Glomerular visceral epithelial cell (primary cell): ENCODE measurements at regions not wholly inside any gene's neighbourhood (a gene's known extent, or its start where the extent isn't known, plus 50 kb on each side); places are given as distances from the start of the nearest gene placed in this dataset.
A peak's percentile ranks its signal among the peaks of the same experiment; 100 is the strongest.
"Not testable (repeated sequence)": the region's sequence is repeated elsewhere in the genome, so short reads cannot be mapped to it uniquely, and the experiment has no call there.

Experiments used
- DNase-seq: peaks from one replicate; pipeline ENCODE4 v3.0.0-alpha.2; 2016; ENCODE audit errors: extremely low spot score

DNA sequence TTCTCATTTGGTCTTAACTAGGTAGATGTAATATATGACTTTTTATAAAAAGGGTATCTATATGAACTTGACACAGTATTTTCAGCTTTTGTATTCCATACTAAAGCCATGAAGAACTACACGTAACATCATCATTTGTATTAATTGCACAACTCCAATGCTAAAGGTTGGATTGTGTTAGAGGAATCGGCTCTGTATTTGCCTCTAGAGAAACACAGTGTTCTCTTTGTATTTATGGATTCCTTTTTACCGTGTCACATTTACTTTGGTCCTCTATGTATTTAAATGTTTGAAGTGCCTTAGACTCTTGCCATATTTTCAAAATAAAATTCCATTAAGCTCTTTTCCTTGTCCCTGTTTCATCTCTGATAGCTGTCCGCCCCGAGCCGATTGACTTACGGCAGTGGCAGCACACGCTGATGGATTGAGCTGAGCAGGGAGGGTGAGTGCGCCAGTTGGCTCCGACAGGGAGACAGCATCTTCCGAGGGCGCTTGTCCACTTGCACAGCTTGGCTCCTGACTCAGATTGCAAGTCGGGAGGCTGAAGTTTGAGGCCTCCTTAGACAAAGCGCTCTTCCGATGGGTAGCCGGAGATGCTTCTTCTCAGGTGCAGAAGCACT is 95.6 kb upstream of the DMRT1 start:
- no peak for DNase-seq

DNA sequence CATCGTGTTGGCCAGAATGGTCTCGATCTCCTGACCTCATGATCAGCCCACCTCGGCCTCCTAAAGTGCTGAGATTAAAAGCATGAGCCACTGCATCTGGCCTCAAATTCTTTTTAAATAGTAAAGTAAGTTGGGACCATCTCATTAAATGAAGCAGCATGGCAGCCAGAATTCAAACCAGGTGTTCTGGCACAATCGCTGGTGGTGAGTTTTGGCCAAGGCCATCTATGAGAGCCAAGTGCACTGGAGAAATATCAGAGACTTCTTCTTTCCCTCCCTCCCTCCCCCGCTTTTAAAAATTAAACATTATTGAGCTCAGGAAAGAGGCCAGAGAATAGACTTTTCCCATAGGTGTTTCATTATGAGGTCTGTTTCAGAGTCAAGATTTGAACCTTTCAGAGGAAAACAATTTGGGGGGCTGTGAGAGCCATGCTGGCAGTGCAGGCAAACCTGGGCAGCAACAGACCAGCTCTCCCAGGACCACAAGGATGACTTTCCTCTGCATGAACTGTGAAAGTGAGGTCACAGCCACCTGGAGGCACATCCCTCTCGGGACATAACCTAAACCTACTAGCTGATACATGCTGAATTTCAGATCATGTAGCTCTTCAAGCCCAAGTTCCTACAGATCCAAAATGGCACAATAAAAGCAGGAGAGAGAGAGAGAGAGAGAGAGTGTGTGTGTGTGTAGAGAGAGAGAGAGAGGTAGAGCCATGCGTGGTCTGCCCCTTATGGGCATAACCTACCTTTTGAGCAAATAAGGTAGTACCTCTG is 94.6 kb upstream of the DMRT1 start:
- DNase-seq: no peak

DNA sequence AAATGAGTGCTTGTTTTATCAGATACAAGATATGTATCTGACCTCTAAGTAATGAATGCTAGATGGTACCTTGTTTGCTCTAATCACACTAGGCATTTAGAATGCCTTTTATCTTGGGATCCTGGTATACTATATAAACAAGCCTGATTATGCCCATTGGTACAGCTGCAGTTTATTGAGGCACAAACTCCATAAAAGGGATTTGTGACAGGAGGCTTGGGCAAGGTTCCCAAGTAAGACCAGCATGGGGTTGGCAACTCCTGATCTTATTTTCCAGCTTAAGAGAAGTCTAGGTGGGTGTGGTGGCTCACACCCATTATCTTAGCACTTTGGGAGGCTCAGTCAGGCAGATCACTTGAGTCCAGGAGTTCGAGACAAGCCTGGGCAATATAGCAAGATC is 93.9 kb upstream of the DMRT1 start:
- DNase-seq: no peak

DNA sequence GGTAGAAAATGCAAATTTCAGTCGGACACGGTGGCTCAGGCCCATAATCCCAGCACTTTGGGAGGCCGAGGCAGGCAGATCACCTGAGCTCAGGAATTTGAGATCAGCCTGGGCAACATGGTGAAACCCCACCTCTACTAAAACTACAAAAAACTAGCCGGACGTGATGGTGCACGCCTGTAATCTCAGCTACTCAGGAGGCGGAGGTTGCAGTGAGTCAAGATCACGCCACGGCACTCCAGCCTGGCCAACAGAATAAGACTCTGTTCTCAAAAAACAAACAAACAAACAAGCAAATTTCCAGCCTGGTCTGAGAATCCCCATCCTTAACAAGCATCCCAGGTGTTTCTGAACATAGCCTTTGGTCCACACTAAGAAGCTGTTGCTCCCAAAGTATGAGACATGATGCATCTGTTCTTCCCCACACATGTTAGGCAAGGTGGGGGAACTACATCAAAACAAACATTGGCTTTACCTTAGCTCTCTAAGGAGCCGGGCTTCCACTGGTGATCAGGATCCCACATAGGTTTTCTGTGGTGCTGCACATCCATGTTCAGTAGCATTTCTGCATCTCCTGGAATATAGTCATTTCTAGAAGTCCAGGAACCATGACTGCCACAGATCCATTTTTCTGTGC is 92.5 kb upstream of the DMRT1 start:
- DNase-seq: no peak

DNA sequence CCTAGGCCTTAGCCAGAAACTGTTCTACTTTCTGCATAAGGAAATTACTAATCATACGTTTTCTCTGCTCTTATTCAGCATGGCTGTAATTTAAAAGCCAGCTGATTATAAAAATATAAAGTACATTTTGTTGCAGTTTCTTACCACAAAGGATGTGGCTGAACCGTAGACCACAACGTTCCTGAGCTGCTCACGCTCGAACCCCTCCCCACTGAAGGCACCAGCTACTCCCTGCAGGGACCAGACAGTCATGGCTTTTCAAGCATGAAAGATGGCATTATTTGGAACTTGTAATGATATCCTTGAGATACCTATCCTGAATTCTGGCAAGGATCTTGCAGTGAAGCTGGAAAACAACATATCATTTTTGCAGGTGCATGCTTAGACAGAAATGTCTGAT is 91.8 kb upstream of the DMRT1 start:
- peak; percentile 62 for DNase-seq

DNA sequence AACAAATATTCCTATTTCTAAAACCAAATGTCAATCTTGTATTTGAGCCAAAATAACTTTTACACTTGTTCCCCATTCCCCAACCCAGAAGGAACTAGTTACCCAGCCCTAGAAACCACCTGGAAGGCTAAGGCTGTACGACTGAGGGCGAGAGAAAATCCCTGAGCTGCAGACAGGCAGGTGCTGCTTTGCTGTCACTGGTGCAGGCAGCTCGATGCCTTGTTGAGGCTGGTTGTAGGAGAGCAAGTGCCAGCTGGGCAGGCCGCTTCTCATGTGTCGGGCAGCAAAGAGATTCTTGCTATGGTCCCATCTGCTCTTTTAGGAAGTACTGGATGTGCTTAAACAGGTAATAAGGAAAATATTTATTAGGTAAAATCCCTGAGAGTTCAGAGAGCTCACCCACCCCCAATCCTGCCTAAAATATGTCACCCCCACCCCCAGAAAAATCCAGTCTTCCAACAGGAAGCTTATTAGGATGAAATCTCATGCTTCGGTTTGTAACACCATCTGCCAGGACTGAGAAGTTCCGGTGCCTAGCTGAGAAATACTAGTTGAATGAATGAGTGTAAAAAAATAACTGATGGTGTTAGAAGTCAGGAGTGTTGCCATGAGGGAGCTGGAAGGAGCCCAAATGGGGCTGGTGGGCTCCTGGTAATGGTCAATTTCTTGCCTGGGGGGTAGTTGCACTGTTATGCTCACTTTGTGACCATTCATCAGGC is 91.1 kb upstream of the DMRT1 start:
- DNase-seq: no peak

DNA sequence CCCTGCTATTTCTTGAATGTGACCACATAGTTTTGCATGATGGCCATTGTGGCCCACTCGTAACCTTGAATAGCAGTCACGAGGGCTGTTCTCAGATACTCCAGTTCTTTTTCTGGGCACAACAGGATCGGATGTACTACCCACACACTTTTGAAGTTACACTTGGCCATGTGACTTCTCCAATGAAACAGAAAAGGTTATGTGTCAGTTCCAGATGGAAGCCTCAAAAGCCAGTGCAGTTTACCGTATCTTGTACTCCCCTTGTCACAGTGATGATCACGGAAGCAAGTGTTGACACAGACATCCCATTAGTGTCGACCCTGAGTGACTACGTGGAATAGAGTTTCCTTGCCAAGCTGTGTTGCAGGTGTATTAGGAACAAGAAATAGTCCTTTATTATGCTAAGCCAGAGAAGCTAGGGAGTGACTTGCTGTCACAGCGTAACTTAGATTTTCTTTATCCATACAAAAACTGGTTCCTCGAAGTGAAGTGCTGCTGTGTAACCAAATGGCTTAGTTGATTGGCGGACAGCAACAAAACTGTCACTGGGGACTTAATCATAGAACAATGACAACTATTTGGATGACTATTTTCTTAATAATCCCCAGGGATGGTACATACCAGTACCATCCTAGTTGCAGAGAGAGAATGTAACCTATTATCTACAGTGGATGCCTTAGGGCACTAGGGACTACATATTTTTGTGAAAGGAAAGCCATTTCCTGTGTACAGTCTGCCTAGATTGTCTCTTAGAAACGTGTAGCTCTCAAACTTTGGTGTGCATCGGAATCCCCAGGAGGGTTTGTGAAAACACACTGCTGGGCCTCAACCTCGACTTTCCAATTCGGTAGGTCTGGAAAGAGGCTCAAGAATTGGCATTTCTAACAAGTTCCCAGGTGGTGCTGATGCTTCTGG is 90.1 kb upstream of the DMRT1 start:
- DNase-seq: no peak

DNA sequence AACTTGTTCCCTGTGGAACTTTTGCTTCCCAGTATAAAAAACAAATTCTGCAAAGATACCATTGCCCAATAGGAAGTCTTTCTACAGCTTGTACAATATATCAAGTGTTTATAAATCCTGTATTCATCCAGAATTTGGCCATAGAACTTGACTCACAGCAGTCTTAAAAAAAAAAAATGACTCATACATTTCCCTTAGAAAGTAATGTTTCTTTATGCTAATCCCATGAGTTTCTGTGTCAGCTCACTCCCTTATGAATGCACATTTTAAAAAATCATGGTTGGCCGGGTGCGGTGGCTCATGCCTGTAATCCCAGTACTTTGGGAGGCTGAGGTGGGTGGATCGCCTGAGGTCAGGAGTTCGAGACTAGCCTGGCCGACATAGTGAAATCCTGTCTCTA is 89.3 kb upstream of the DMRT1 start:
- DNase-seq: peak; percentile 61

DNA sequence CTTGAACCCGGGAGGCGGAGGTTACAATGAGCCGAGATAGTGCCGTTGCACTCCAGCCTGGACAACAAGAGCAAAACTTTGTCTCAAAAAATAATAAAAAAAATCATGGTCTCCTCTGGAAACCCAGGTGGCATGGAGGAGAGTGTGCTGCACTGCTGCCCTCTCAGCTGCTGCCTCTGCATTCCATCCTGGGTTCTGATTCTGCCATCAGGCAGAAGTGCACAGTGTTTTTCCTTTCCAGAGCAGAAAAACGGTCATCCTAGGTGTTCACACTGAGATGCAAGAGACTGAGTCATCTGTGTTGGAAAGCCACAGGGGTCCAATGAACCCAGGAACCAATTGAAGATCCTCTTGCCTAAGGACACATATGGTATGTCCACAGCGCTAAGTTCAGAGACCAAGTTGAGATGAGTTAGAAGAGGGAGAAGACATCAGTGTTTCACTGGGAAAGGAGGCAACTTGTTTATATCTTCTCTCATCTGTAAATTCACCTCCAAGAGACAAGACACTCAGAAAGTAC is 88.8 kb upstream of the DMRT1 start:
- DNase-seq: no peak

DNA sequence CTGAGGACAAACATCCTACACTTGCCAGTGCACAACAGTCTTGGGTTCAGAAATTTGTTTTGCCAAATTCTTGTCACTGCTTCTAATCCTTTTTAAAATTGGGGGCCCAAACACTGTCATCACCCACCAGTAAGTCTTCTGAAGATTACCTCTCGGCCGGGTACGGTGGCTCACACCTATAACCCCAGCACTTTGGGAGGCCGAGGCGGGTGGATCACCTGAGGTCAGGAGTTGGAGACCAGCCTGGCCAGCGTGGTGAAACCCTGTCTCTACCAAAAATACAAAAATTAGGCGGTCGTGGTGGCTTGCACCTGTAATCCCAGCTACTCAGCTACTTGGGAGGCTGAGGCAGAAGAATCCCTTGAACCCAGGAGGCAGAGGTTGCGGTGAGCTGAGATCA is 87.8 kb upstream of the DMRT1 start:
- not testable (repeated sequence) for DNase-seq

DNA sequence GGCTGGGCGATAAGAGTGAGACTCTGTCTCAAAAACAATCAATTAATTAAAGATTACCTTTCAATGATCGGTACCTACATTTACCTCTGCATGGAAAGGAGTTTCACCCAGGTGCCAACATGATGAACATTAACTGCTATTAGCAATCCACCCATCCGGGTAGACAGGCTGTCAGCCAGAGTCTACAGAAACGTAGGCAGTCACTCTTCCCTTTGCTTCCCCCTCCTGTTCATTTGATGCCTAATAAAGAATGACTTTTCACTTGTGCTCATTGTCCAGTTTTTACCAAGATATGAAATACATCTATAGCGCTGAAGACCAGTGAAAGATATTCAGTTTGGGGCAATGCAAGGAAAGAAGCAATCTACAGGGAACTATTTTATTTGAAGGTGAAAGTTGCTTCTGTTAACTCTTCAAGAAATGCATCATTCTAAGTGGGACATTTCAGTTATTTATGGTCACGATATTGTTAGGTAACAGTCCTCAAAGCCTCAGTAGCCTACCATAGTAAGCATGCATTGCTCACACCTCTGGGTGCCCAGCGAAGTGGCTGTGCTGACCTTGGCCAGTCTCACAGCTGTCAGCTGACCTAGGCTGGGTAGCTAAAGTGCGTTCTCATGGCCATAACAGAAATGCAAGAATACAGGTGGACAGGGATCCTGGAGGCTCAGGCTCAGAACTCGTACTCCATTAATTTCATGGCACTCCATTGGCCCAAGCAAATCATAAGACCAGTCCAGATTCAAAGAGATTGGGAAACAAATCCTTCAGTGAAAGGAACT is 87.2 kb upstream of the DMRT1 start:
- no peak for DNase-seq

DNA sequence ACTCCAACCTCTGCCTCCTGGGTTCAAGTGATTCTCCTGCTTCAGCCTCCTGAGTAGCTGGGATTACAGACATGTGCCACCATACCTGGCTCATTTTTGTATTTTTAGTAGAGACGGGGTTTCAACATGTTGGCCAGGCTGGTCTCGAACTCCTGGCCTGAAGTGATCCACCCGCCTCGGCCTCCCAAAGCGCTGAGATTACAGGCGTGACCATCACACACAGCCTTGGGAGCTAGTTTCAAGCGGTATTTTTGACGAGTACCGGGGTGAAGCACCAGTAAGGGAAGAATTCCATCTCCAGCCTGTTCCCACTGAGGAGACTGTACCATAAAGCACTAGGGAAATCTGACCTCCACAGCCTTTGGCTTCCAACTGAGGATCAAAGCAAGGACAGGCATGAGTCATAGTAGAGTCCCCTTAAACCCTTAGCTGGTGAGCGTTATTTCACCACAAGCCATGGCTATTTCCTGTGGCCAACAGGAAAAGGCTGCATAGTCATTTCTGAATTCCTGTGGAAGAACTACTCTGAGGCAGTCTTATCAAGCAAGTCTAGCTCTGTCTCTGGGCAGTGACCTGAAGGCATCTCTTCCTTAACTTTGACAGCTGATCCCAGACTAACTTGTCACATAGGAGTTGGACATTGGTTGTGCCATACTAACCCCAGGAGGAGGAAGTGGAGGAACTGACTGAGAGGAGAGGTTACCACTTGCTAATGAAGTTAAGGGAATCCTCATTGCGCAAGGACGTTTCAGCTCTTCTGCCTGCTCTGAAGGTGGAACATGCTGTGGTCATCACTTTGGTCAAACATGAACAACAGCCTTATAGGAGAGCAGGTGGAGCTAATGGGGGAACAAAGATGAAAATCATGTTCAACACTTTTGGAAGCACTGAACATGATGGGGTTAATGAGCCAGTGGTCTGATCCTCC is 85.8 kb upstream of the DMRT1 start:
- peak; percentile 87 for DNase-seq

DNA sequence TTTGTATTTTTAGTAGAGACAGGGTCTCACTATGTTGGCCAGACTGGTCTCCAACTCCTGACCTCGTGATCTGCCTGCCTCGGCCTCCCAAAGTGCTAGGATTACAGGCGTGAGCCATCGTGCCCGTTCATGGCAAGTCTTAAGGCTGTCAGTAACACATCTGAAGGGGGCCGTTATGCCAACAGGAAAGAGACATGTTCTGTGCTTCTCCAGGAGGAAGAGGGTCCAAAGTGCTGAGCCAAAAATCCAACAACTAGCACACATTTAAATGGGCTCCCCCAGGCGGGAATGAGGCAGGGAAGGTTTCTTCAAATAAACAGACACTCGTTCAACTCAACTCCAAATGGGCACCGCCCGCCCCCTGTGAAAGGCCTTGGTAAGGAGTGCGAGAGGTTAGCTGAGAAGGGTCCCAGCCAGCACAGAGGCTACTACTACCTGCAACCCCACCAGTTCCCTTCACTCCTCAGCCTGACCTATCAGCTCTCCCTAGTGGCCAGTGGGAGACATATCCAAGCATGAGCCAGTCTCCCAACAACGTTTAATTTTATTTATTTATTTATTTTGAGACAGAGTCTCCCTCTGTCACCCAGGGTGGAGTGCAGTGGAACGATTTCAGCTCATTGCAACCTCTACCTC is 84.1 kb upstream of the DMRT1 start:
- DNase-seq: peak; percentile 53

DNA sequence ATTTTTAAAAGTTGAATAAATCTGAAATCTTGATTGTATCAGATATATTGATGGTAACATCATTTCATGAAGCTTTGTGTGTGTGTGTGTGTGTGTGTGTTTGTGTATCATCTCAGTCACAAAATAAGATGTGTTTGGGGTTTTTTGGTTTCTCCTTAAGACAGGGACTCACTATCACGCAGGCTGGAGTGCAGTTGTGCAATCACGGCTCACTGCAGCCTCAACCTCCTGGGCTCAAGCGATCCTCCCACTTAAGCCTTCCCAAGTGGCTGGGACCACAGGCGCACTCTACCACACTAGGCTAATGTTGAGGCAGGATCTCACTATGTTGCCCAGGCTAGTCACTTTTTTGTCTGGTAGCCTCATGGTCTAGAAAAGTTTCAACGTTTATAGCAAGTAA is 83.4 kb upstream of the DMRT1 start:
- DNase-seq: no peak

DNA sequence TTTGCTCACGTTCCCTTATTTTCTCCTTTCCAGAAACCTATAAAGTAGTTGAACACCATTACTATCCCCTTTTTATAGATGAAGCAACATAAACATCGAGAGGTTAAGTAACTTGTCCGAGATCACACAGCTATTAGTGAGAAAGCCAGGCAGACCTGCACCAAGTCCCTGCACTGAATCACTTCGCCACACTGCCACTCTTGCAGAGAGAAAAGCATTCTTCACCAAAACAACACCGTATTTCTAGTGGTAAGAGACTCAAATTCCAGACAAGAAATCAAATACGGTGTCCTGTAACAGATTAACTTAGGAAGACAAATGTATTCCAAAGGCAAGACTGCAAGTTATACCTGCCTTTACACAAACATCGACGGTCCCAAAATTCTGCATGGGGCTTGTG is 82.0 kb upstream of the DMRT1 start:
- no peak for DNase-seq

DNA sequence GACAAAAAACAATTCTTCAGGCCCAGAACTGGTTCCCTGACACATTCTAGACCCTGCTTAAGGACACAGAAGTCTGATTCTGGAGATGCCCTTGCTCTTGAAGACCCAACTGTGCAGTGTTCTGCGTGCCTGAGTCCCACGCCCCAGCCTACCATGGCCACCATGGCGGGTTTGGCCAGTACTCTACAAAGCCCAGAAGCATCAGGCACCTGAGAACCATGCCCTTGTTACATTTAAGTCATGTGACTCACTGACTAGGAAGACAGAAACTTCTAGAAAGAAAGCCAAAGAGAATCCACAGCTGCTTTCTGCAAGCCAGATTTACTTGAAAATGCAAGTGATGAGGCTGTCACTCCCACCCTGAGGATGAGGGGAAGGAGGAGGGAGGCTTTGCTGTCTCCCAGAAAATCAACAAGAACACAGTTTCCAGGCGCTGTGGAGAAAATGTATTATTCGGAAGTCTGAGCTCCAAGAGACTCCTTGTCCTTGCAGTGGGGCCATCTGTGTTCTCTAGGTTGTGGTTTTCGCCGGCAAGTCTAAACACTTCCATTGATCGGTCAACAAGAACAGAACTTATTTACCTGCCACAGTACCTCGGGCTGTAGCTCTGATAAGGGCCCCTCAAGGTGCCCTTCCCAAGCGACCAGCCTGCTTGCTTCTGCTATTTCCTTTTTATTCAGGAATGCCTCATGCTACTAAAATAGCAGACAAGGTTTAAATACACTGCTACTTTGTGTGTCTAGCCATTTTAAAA is 81.3 kb upstream of the DMRT1 start:
- no peak for DNase-seq

DNA sequence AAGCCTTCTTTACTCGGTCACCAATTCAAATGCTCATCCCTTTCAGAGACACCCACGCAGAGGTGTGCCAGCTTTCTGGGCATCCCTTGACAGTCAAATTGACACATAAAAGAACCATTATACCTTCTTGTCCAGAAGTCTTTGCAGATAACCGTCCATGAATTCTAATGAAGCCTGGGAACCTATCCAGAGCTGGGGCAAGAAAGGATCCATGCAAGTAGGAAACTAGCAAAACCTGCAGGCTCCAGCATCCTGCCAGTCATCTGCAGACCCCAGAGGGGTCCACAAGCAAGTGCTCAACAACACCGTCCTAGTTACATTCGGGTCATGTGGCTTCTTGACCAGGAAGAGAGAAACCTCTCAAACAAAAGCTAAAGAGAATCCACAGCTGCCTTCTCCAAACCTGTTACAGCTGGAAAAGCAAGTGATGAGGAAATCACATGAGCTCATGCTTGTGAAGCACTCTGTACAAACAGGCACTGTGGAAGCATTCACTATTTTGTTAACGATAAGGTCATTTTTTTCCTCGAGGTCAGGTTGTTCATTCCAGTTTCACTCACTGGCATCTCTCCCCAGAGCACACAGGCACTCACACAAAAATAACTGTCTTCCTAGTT is 80.2 kb upstream of the DMRT1 start:
- DNase-seq: no peak
